ENCODE measurements at regions not wholly inside any gene's neighbourhood (a gene's known extent, or its start where the extent isn't known, plus 50 kb on each side); places are given as distances from the start of the nearest gene placed in this dataset.
"Not testable (repeated sequence)": the region's sequence is repeated elsewhere in the genome, so short reads cannot be mapped to it uniquely, and the experiment has no call there.

DNA sequence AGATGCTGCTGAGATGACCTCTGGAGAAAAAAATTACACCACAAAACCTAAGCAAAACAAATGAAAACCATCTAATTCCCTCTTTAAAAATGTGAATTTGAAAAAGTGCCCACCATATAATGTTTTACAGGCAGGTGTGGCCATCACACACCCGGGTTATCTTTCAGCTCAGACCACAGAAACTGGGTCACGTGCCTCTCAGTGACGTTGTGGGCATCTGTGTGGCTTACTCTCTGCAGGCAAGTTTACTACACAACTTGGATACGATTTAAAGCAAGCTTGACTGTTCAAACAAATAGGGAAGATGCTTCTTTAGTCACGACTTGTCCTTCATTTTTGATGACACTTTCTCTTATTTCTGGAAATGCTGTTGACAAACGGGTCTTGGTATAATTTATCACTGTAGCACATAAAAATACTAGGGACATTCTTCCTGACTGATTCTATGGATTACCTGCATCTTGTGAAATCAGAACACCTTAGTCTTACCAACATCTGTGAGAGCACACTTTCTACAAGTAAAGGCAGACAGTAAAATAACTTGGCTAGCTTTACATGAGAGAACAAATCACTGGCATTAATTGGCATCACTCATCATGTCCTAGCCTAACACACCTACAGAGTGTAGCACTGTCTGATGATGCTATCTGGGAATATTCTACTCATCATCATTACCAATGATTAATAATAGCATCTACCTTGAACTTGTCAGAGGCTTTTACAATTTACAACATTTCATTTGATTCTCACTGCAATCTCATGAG, 89.3 kb upstream of the EDEM3 start:
- DNase-seq (ENCODE audit: extremely low spot score, unreplicated experiment), result no peak
- peaks cover under 1% of the 10 kb centered on the region for H3K4me1 Mint-ChIP-seq (ENCODE audit: unreplicated experiment)
- H3K36me3 Mint-ChIP-seq (ENCODE audit: unreplicated experiment), result no peaks in the 10 kb centered on the region

GRCh38 chr1:184840596-184840995, 85.9 kb upstream of the EDEM3 start:
- no peak for TF ChIP-seq CTCF (IDR thresholded peaks at IDR 0.05)
- Mint-ChIP-seq H3K9me3 (ENCODE audit: unreplicated experiment) (no peaks in the 10 kb centered on the region), H3K4me1 (ENCODE audit: unreplicated experiment) (peaks cover 26% of the 10 kb centered on the region), H3K27ac (ENCODE audit: unreplicated experiment) (no peak overlapping the region), H3K36me3 (ENCODE audit: unreplicated experiment) (no peaks in the 10 kb centered on the region), H3K4me3 (ENCODE audit: unreplicated experiment) (no peak overlapping the region), H3K27me3 (ENCODE audit: unreplicated experiment) (no peaks in the 10 kb centered on the region)
- DNase-seq (ENCODE audit: extremely low spot score, unreplicated experiment), result no peak

More for the DNA sequence above, 89.3 kb upstream of the EDEM3 start:
- Mint-ChIP-seq H3K27me3 (ENCODE audit: unreplicated experiment) (no peaks in the 10 kb centered on the region), H3K27ac (ENCODE audit: unreplicated experiment) (no peak overlapping the region), H3K9me3 (ENCODE audit: unreplicated experiment) (no peaks in the 10 kb centered on the region), H3K4me3 (ENCODE audit: unreplicated experiment) (no peak overlapping the region)
- TF ChIP-seq CTCF (IDR thresholded peaks at IDR 0.05), result no peak

- no peaks in the 10 kb centered on the region for H3K27me3 Mint-ChIP-seq (ENCODE audit: unreplicated experiment)
- no peak for DNase-seq (ENCODE audit: extremely low spot score, unreplicated experiment)
- H3K27ac Mint-ChIP-seq (ENCODE audit: unreplicated experiment), result peak overlapping the region; percentile 70
- TF ChIP-seq CTCF (IDR thresholded peaks at IDR 0.05), result no peak
- H3K9me3 Mint-ChIP-seq (ENCODE audit: unreplicated experiment), result no peaks in the 10 kb centered on the region
- H3K4me1 Mint-ChIP-seq (ENCODE audit: unreplicated experiment), result peaks cover 26% of the 10 kb centered on the region
- H3K4me3 Mint-ChIP-seq (ENCODE audit: unreplicated experiment), result no peak overlapping the region
- H3K36me3 Mint-ChIP-seq (ENCODE audit: unreplicated experiment), result no peaks in the 10 kb centered on the region
Measured at GRCh38 chr1:184838504-184838951, 83.9 kb upstream of the EDEM3 start.

DNA sequence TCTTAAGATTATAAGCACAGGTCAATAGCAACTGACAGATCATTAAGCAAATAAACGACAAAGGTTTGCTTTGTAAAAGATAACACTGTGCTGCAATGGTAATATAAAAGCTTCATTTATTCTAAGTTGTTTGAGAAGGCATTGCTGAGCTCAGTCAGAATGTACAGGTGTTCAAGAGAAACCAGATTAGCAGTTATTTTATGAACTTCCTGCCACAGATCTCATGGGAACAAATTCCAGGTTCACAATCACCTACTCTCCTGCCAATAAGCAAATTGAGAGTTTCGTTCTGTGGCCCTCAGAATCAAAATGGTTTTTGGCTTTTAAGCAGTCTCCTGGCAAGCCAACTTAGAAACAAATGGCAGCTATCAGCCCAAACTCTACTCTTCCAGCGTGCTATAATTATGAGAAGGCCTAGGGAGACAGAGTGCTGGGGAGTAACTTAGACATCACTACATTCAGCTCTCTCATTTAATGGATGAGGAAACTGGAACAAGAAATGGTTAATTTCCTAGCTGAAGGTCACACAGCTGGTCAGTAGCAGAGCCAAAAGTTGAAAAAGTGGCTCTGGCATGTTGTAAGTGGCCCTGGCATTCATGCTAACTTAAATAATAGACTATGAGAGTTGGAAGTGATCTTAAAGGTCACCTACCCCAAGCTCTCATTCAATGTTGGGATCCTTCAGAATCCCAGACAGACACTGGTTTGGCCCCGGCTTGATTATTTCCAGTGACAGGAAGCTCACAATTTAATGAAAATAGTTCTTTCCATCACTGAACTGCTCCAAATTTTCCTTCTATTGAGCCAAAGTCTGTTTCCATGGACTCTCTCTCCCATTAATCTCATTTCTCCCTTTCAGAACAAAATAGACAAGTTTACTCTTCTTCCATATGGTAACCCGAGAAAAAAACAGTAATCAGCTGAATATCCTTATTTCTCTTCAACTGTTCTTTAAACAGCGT, 82.6 kb upstream of the EDEM3 start:
- Mint-ChIP-seq H3K9me3 (ENCODE audit: unreplicated experiment) (no peaks in the 10 kb centered on the region), H3K4me3 (ENCODE audit: unreplicated experiment) (no peak overlapping the region), H3K27me3 (ENCODE audit: unreplicated experiment) (no peaks in the 10 kb centered on the region), H3K27ac (ENCODE audit: unreplicated experiment) (no peak overlapping the region), H3K36me3 (ENCODE audit: unreplicated experiment) (no peaks in the 10 kb centered on the region), H3K4me1 (ENCODE audit: unreplicated experiment) (peaks cover 26% of the 10 kb centered on the region)
- no peak for DNase-seq (ENCODE audit: extremely low spot score, unreplicated experiment)
- TF ChIP-seq CTCF (IDR thresholded peaks at IDR 0.05), result no peak

GRCh38 chr1:184836141-184836540, 81.5 kb upstream of the EDEM3 start:
- no peaks in the 10 kb centered on the region for H3K9me3 Mint-ChIP-seq (ENCODE audit: unreplicated experiment)
- no peak for TF ChIP-seq CTCF (IDR thresholded peaks at IDR 0.05)
- peaks cover 26% of the 10 kb centered on the region for H3K4me1 Mint-ChIP-seq (ENCODE audit: unreplicated experiment)
- no peak overlapping the region for H3K27ac Mint-ChIP-seq (ENCODE audit: unreplicated experiment)
- DNase-seq (ENCODE audit: extremely low spot score, unreplicated experiment), result no peak
- no peaks in the 10 kb centered on the region for H3K27me3 Mint-ChIP-seq (ENCODE audit: unreplicated experiment)
- H3K36me3 Mint-ChIP-seq (ENCODE audit: unreplicated experiment), result no peaks in the 10 kb centered on the region
- H3K4me3 Mint-ChIP-seq (ENCODE audit: unreplicated experiment), result no peak overlapping the region

DNA sequence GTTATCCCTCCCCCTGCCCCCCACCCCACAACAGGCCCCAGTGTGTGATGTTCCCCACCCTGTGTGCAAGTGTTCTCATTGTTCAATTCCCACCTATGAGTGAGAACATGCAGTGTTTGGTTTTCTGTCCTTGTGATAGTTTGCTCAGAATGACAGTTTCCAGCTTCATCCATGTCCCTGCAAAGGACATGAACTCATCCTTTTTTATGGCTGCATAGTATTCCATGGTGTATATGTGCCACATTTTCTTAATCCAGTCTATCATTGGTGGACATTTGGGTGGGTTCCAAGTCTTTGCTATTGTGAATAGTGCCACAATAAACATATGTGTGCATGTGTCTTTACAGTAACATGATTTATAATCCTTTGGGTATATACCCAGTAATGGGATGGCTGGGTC, 79.3 kb upstream of the EDEM3 start:
- H3K4me1 Mint-ChIP-seq (ENCODE audit: unreplicated experiment), result peaks cover 36% of the 10 kb centered on the region
- H3K27me3 Mint-ChIP-seq (ENCODE audit: unreplicated experiment); H3K9me3 Mint-ChIP-seq (ENCODE audit: unreplicated experiment); H3K36me3 Mint-ChIP-seq (ENCODE audit: unreplicated experiment); H3K27ac Mint-ChIP-seq (ENCODE audit: unreplicated experiment); DNase-seq (ENCODE audit: extremely low spot score, unreplicated experiment); H3K4me3 Mint-ChIP-seq (ENCODE audit: unreplicated experiment): not testable (repeated sequence)
